Myocyte (in vitro differentiated cells): ENCODE measurements at regions not wholly inside any gene's neighbourhood (a gene's known extent, or its start where the extent isn't known, plus 50 kb on each side); places are given as distances from the start of the nearest gene placed in this dataset.
"Not testable (repeated sequence)": the region's sequence is repeated elsewhere in the genome, so short reads cannot be mapped to it uniquely, and the experiment has no call there.

Source experiments
- DNase-seq: peaks from one replicate; pipeline ENCODE4 v3.0.0-alpha.2; 2012; ENCODE audit warnings: low read depth

DNA sequence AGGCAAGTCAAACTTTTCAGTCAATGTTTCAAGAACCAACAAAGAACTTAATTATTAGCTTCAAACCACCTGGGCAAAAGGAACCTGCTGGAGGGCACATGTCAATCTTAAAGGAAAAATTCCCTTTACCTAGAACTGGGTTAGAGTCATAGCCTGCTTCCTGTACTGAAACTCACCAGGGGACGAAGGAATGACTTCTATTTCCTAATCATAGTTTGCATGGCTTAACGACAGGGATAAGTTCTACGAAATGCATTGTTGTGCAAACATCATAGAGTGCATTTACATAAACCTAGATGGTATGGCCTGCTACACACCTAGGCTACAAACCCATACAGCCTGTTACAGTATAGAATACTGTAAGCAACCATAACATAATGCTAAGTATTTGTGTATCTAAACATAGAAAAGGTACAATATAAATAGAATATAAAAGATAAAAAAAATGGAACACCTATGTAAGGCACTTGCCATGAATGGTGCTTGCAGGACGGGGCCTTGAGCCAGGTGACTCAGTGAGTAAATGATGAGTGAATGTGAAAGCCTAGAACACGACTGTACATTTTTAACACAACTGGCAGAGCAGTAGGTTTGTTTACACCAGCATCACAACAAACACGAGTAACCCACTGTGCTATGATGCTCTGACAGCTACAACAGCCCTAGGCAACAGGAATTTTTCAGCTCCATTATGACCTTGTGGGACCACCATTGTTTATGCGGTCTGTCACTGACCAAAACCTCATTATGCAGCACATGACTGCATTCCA, 234.9 kb upstream of the CAND1 start:
- DNase-seq: no peak

DNA sequence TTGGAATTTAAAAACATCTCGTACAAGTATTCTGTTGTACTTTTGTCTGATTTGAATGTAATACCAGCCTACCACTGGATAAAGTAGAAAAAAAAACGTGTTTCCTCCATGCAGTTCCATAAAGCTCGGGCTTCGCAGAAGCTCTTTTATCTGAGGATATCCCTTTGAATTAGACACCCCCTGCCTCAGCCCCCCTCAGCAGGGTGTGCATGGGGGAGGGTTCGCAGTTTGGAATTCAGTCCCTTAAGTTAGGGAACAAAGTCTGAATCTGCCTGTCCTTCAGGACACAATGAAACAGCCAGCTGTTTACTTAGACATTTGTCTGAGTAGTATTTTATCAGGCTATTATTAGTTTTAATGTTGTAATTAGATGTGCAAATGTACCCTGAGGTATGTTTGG, 234.0 kb upstream of the CAND1 start:
- no peak for DNase-seq

DNA sequence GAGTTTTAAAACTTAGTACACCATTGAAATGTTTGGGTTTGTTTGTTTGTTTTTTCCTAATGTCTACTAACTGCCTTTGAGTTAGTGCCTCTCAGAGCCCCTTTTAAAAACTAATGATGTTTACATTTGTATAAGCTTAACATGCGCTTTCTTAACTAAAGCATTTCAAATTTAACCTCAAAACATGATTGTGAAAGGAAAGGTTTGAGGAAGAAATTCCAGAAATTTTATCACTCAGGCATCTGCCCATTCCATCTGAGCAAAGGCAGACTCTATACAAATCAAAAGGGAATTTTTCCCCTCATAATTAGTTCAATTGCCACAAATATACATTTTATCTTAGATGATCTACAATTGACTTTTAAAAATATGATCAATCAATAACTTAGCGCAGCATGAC, 230.7 kb upstream of the CAND1 start:
- no peak for DNase-seq

DNA sequence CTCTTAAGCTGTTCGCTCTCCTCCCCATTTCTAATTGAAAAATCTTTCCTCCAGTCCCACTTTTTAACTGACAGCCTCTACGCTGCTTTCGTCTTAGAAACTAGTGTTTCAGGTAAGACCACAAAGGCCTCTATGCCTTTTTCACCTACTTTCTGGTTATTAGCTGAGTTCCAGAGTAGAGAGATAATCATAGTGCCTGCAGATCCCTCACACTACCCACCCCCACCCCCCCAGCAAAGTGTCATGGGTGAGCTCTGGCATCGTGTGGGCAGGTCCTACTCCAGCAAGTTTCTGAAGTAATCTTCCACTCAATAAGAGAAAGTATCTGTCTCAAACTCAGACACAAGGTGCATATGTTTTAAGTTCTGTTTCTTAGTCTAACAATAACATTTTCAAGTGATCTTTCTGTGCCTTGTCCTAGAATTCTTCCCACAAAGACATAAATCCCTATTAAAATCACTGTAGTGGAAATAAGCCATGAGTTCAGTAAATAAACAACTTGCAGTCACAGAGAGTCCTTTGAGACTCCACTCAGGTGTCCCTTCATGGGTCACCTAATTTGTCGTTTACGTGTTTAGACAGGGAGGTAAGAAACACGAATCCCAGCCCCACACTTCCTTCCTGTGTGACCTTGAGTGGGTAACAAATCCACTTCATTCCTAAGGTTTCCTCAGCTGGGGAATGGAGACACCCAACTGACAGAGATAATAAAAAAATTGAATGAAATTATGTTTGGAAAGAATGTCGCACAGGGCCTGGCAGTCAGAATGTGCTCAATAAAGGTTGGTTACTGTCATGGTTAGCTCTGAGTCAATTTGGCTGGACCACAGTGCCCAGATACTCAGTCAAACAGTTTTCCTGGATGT, 228.9 kb upstream of the CAND1 start:
- DNase-seq: no peak

DNA sequence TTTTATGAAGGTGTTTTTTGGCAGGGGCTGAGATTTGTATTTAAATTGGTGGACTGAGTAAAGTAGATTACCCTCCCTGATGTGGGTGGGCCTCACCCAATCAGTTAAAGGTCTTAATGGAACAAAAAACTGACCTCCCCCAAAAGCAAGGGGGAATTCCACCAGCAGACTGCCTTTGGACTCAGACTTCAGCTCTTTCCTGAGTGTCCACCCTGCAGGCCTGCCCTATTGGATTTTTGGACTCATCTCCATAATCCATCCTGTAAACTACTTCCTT, 228.4 kb upstream of the CAND1 start:
- no peak for DNase-seq

DNA sequence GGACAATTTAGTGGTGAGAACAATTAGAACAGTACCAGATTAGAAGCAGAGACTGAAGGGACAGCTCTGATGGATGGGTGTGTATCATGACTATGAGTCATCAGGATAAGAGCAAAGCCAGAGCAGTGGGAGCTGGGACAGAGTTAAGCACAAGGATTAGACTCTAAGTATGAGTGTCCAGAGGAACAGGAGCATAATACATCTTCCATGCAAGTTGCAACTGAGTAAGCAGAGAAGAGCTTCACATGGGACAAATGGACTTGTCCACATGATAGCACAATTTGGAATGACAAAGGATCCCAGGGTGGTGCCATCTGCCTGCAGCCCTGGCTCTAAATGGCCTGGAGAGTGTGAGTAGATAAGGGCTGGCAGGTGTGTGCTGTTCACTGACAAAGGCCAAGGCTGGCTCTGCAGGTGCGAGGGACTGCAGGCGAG, 226.4 kb upstream of the CAND1 start:
- peak; percentile 6 for DNase-seq

DNA sequence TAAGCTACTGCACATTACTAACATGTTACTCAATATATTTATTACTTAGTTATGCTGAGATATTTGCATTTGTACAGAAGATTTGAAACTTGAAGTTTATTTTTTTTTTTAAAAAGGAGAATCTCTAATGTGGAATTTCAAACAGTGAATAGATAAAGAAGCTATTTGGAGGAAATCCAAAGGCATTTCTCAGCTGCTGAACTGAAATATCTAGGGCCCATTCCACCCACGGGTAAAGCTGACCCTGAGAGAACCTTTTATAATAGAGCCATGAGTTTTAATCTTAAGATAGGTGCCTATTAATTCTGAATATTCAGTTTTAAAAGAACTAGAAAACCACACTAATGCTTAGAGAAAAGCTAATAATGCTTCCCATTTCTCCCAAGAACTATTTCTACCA, 225.4 kb upstream of the CAND1 start:
- no peak for DNase-seq

DNA sequence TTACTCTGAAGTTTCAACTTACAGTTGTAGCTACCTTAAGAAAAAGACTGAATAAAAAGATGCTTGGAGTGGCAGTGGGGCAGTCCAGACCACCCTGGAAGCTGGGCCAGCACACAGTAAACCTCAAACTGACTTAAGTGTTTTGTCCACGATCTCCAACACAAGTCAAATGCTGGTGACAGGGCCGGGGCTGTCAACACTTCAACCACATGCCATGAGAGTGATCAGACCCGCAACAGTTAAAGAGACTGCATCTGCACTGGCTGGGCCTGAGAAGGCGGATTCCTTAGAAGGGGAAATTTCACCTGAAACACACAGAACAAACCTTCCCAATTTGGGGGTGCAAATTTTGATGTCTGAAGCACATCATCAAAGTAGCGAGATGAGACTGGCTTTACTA, 223.5 kb upstream of the CAND1 start:
- DNase-seq: no peak

DNA sequence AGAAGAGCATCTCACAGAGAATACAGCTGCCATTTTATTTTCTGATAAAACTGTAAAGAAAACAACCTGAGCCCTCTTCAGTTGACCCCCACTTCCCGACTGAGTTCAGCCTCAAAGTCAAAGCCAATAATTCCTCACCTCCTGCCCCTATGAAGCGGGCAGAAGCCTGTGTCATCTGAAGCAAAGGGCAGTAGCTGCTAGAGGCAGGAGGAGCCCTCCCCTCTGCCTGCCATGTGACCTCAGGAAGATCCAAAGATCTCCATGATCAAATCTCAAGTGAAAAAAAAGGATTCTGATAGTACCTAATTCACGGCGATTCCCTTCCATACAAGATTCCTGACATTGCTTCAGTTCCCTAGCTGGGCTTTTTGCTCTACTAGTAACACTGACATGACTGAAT, 223.1 kb upstream of the CAND1 start:
- no peak for DNase-seq

DNA sequence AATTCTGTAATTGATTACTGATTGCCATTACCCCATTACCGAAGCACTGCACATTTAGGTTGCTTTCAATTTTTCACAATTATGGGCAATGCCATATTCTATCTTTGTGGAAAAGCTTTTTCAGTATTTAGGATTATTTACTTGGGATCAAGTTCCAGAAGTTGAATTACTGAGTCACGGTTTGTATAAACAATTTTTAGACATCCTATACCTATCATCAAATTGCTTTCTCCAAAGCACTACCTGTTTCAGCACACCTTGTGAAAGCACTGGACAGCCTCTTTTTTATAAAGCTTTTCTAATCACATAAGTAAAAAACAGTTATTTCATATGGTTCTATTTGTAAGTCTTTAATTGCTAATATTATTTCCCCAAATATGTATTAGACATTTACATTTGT, 221.5 kb upstream of the CAND1 start:
- DNase-seq: no peak

DNA sequence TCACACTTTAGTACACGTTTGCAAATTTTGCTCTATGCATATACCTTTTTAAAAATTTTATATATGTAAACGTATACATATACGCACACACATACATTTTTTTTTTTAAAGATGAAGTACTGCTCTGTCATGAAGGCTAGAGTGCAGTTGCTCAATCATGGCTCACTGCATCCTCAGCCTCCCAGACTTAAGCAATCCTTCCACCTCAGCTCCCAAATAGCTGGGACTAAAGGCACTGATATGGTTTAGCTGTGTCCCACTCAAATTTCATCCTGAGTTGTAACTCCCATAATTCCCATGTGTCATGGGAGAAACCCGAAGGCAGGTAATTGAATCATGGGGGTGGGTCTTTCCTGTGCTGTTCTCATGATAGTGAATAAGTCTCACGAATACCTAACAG, 220.8 kb upstream of the CAND1 start:
- no peak for DNase-seq

DNA sequence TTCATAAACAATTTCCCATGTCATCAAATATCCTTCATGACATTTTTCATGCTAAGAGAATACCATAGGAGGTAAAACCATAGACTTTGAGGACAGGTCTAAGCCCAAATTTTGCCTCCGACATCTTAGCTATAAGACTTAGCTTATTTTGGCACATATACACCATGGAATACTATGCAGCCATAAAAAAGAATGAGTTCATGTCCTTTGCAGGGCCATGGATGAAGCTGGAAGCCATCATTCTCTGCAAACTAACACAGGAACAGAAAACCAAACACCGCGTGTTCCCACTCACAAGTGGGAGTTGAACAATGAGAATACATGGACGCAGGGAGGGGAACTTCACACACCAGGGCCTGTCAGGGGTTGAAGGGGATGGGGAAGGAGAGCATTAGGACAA, 220.0 kb upstream of the CAND1 start:
- not testable (repeated sequence) for DNase-seq

DNA sequence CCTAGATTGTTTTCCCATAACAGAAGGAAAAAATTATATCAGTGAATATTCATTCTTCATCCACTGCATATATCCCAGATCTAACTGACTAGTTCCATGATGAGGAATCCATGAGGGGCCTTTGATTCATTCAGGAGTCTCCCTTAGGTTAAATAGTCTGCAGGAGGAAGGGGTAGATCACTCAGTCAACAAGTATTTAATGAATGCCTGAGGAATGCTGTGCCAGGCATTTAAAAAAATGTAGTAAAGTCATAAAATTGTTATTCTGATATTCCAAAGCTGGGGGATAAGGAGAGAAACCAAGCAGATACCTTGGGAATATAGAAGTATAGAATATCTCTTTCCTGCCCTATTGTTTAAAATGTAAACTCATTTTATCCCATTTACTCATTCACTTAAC, 216.2 kb upstream of the CAND1 start:
- DNase-seq: no peak

DNA sequence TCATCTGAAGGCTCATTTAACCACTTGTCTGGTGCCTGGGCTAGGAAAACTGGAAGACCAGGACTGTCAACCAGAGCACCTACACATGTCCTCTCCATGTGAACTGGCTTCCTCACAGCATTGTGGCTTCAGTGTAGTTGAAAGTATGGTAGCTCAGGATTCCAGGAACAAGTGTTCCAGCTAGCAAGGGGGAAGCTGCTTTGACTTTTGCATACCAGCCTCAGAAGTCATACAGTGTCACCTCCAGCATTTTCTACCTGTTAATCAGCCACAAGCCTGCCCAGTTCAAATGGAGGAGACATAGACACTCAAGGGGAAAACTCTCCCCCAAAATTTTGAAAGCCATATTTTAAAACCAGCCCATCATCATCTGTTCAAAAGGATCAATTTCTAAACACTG, 212.8 kb upstream of the CAND1 start:
- DNase-seq: no peak

DNA sequence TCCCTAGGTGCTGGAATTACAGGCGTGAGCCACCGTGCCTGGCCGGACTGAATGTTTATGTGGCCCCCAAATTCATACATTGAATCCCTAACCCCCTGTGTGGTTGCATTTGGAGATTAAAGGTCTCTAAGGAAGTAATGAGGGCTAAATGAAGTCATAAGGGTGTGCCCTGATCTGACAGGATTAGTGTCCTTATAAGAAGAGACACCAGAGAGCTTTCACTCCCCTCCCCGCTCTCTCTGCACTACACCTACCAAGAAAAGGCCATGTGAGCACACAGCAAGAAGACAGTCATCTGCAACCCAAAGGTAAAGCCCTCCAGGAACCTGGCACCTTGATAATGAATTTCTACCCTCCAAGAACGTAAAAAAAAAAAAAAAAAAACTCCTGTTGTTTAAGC, 212.1 kb upstream of the CAND1 start:
- DNase-seq: no peak

DNA sequence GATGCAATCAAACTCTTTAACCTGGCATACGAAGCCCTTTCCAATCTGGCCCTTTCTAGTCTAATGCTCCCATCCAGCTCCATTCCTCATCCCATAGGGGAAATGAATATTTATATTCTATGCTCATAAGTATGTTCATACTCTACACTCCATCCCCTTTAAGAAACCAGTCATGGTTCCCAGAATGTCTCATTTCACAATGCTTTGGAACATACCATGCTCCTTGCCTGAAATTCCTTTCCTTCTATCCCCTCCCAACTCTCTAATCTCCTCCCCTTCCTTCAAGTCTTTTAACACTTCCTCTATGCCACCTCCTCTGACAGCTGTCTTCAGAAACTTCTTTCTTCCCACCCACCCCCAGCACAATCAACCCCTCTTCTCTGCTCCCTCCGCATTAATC, 207.0 kb upstream of the CAND1 start:
- DNase-seq: no peak

DNA sequence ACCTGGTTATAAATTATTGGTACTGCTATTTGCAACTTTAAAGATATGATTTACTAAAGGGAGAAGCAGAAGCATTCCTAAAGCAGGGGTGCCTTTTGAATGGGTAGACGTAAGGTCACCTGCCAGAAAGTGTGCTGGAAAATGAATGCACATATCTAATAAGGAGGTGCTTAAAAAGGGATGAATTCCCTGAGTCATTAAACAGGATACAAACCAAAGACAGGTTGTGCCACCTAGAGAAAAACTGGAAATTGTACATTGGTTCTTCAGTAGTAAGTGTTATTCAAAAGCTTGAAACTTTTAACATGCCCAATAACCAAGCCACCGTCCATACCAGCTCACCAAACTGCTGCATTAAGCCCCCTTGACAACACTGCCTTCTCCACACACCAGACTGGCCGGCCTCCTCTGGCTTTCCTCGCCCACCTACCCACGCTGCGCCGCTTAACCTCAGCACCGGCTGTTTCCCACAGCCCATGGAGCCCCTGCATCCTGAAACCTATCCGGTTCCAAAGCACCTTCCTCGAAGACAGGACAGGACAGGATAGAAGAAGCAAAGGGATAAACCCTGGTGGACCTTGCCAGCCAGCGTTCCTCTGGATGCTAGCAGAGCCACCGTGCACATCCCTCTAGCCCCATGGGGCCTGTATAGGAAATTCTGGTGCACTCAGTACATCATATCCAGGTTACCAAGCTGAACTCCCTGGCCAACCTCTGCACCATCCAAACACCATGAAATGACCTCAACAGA, 201.5 kb upstream of the CAND1 start:
- DNase-seq: no peak

DNA sequence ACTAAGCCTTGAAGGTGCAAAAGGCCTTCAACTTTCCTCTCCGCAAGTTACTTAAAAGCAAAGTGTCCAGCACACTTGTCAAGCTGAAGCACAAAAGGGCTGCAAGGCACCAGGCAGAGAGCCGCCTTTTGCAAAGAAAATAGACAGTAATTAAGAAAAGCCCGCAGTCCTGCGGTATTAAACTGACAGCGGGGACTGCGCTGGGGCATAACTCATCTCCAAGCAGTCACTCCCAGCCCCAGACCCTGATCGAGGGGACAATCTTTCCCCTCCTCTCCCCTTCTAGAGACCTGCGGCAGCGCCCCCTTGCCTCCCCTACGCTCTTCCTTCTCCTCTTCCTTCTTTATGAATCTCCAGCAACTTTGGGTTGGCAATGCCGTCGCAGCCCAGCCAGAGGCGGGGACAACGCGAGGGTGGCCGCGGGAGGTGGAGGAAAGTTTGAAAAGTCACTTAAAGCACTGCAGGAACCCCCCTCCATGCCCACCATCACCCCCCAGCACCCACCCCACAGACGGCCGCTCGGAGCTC, 200.9 kb upstream of the CAND1 start:
- DNase-seq: no peak

DNA sequence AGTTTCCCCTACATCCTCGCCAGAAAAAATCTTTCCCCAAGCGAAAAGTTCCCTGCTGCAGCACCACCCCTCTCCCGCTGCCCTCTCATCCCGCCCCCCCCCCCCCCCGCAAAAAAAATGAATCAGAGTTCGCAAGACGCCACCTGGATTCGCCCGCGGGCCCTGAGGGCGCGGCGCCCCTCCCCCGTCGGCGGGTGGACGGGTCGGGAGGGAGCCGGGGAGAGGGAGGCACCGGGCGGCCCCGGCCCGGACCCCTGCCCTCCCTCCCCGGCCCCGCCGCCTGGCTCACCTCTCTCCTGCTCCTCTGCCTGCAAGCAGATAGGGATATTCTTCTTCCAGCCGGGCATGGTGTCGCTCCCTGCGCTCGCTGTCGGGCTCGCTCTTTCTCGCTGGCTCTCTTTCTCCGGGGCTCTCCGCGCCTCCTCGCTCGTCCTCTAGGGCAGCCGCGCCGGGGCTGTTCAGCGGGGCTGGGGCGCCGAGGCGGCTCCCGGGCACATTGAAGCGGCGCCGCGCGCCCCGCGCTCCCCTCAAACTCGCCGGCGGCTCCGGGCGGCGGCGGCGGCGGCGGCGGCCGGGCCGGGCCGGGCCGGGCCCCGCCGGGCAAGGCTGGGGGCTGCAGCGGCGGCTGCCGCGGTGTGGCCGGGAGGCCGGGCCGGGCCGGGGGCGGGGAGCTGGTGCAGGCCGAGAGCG, 200.3 kb upstream of the CAND1 start:
- DNase-seq: peak; percentile 37

DNA sequence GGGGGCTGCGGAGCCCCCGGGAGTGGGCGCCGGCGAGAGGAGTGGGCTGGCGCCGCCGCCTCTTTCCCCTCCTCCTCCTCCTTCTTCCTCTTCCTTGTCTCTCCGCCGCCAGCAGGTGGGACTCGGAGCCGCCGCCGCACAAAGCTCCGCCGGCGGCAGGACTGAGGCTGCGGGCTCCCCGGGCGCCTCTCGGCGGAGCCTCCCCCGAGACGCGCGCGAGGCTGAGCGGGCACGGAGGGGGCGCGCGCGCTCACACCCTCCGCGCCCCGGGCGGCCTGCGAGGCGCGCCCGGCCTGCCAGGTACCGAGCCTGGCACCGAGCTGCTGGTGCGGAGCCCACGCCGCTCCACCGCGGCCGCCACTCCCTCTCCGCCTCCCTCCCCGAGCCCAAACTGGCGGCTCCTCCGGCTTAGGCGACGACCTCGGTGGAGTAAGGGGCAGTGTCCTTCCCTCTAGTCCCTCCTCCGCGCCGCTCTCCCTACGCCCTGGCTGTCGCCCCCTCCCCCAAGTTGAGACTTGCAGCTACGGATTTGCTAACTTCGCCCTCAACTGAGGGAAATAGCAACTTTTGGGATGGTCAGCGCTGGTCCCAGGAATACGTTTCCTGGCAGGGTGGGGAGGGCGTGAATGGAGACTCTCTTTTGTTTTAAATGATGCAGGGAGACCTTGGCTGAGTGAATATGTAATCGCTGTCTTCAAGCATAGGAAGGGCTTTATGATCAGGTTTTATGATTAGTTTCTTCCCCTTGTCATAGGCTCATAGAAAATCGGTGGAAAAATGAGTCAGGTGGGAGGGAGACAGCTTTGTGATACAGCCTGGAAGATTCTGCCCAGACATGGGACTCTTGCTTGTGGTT, 199.5 kb upstream of the CAND1 start:
- DNase-seq: peak; percentile 13

DNA sequence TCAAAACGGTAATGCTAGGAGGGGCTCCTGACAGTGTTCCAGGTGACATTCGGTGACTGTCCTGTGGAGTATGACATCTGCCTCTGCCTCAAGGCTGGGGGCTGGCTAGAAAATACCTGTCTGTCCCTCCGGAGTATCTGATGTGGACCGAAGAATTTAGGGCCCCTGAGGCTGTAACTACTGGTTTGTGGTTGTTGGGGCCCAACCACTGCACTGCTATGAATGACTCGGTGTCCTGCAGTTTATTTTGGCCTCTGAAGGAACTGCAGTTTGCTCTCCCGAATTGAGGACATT, 198.9 kb upstream of the CAND1 start:
- DNase-seq: no peak
